OCI-LY7 (cell line): ENCODE measurements at regions not wholly inside any gene's neighbourhood (a gene's known extent, or its start where the extent isn't known, plus 50 kb on each side); places are given as distances from the start of the nearest gene placed in this dataset.

Experiments
- BruUV-seq: library from RNA; stranded (reverse); fragments of 400-500 nt; replicated peaks from 2 replicates; lab custom pipeline; 2021; lab: Mats Ljungman, UMichigan
- CTCF ChIA-PET: fragments of 300-600 bp; sonication (Branson Sonifier 250); formaldehyde crosslinking; loops from one replicate; lab custom pipeline; 2022; ENCODE audit warnings: antibody characterized with exemption; ENCODE audit not compliant: unreplicated experiment; lab: Charles Lee
- POLR2A ChIA-PET: fragments of 300-600 bp; sonication (Branson Sonifier 250); formaldehyde crosslinking; loops from one replicate; lab custom pipeline; 2022; ENCODE audit warnings: antibody characterized with exemption; lab: Charles Lee
- DNase-seq: peaks from one replicate; pipeline ENCODE4 v3.0.0-alpha.2; 2015; ENCODE audit warnings: low spot score
- H2AFZ ChIP-seq: fragments of 200-600 bp; sonication (generic), shearing (Covaris generic); 2 replicates; pipeline ENCODE4 v1.6.1; 2014; ENCODE audit warnings: mild to moderate bottlenecking, antibody characterized with exemption, low read length, moderate library complexity
- H3K27ac ChIP-seq: fragments of 200-600 bp; sonication (generic); 2 replicates; pipeline ENCODE4 v1.5.1; 2014; ENCODE audit warnings: mixed run types, low read depth, mild to moderate bottlenecking, moderate library complexity, low read length, inconsistent platforms; ENCODE audit not compliant: poor library complexity, severe bottlenecking
- H3K36me3 ChIP-seq: fragments of 200-600 bp; sonication (generic); 2 replicates; pipeline ENCODE4 v1.6.1; 2014; ENCODE audit warnings: mild to moderate bottlenecking, antibody characterized with exemption, low read length, moderate library complexity, mixed read lengths; ENCODE audit not compliant: insufficient read depth
- H3K4me1 ChIP-seq: fragments of 200-600 bp; sonication (generic); 2 replicates; pipeline ENCODE4 v1.5.1; 2014; ENCODE audit warnings: mild to moderate bottlenecking, low read length; ENCODE audit not compliant: insufficient read depth, poor library complexity, severe bottlenecking
- H3K4me2 ChIP-seq: fragments of 200-600 bp; sonication (generic); 2 replicates; pipeline ENCODE4 v1.6.1; 2014; ENCODE audit warnings: mild to moderate bottlenecking, low read length
- H3K4me3 ChIP-seq: fragments of 200-600 bp; sonication (generic); 2 replicates; pipeline ENCODE4 v1.5.1; 2014; ENCODE audit warnings: mild to moderate bottlenecking, low read depth, low read length; ENCODE audit not compliant: poor library complexity, severe bottlenecking
- H3K79me2 ChIP-seq: fragments of 200-600 bp; sonication (generic); 2 replicates; pipeline ENCODE4 v1.6.1; 2016; ENCODE audit warnings: low read depth, mild to moderate bottlenecking, low read length, moderate library complexity, mixed read lengths; ENCODE audit not compliant: insufficient read depth
- H3K9me2 ChIP-seq: fragments of 200-600 bp; sonication (generic); 2 replicates; pipeline ENCODE4 v1.6.1; 2016; ENCODE audit warnings: mild to moderate bottlenecking, low read length, mixed read lengths; ENCODE audit not compliant: insufficient read depth
- H3K9me3 ChIP-seq: fragments of 200-600 bp; sonication (generic); 2 replicates; pipeline ENCODE4 v1.6.1; 2014; ENCODE audit warnings: mild to moderate bottlenecking, mixed run types, low read length, mixed read lengths
- H4K20me1 ChIP-seq: fragments of 200-600 bp; sonication (generic); 2 replicates; pipeline ENCODE4 v1.6.1; 2014; ENCODE audit warnings: mild to moderate bottlenecking, antibody characterized with exemption, low read length, moderate library complexity, mixed read lengths; ENCODE audit not compliant: insufficient read depth
- CTCF ChIP-seq: fragments of 200-600 bp; sonication (generic); conservative IDR thresholded peaks from 2 replicates; pipeline ENCODE4 v1.5.1; 2014; ENCODE audit warnings: mild to moderate bottlenecking, antibody characterized with exemption, low read length, moderate library complexity, mixed read lengths
- EZH2phosphoT487 ChIP-seq: fragments of 200-600 bp; sonication (generic); IDR thresholded peaks from 2 replicates; pipeline ENCODE4 v1.6.1; 2018; ENCODE audit warnings: low read depth, borderline replicate concordance, mild to moderate bottlenecking, mixed run types, antibody characterized with exemption, low read length, moderate library complexity, mixed read lengths
- intact Hi-C: fragments of 100-400 bp; cut with micrococcal nuclease; formaldehyde crosslinking; loops from one replicate; pipeline ENCODE4 v1.10.0; 2022; ENCODE audit not compliant: unreplicated experiment

GRCh38 chr2:120856421-120856862, 120.8 kb downstream of the GLI2 start:
- ChIA-PET POLR2A (no interaction called here), CTCF (no interaction called here)
- Histone ChIP-seq H3K79me2 (no peaks in the 10 kb centered on the region), H3K4me2 (no peak overlapping the region), H3K36me3 (no peaks in the 10 kb centered on the region), H3K4me1 (no peaks in the 10 kb centered on the region), H3K4me3 (no peak overlapping the region), H3K9me2 (no peaks in the 10 kb centered on the region), H3K9me3 (no peaks in the 10 kb centered on the region), H4K20me1 (no peaks in the 10 kb centered on the region; the same call in 1 of the 2 replicates), H3K27ac (no peak overlapping the region), H2AFZ (no peak overlapping the region)
- DNase-seq, result no peak
- intact Hi-C loops, result no loop called here
- TF ChIP-seq EZH2phosphoT487 (no peak), CTCF (no peak)
- BruUV-seq, result no TSS peak

GRCh38 chr2:120857422-120857821, 121.8 kb downstream of the GLI2 start:
- intact Hi-C loops, result no loop called here
- no TSS peak for BruUV-seq
- Histone ChIP-seq H3K36me3 (no peaks in the 10 kb centered on the region), H3K4me2 (no peak overlapping the region), H3K4me1 (no peaks in the 10 kb centered on the region), H3K79me2 (no peaks in the 10 kb centered on the region), H3K9me3 (no peaks in the 10 kb centered on the region), H3K27ac (no peak overlapping the region), H2AFZ (no peak overlapping the region), H4K20me1 (no peaks in the 10 kb centered on the region), H3K9me2 (no peaks in the 10 kb centered on the region), H3K4me3 (no peak overlapping the region)
- ChIA-PET CTCF (no interaction called here), POLR2A (no interaction called here)
- TF ChIP-seq CTCF, result no peak
- no peak for TF ChIP-seq EZH2phosphoT487
- no peak for DNase-seq

- CTCF ChIA-PET, result no interaction called here
- TF ChIP-seq EZH2phosphoT487 (no peak), CTCF (no peak)
Observed at GRCh38 chr2:120857931-120858330, 122.3 kb downstream of the GLI2 start.

More at GRCh38 chr2:120857931-120858330, 122.3 kb downstream of the GLI2 start:
- H2AFZ ChIP-seq, result no peak overlapping the region
- H3K9me3 ChIP-seq, result no peaks in the 10 kb centered on the region
- no peaks in the 10 kb centered on the region for H3K4me1 ChIP-seq
- intact Hi-C loops, result no loop called here
- no peak overlapping the region for H3K27ac ChIP-seq
- DNase-seq, result no peak
- no peaks in the 10 kb centered on the region for H3K79me2 ChIP-seq
- POLR2A ChIA-PET, result no interaction called here
- H3K4me3 ChIP-seq, result no peak overlapping the region
- H3K36me3 ChIP-seq, result no peaks in the 10 kb centered on the region
- no TSS peak for BruUV-seq
- no peaks in the 10 kb centered on the region for H4K20me1 ChIP-seq
- no peak overlapping the region for H3K4me2 ChIP-seq
- no peaks in the 10 kb centered on the region for H3K9me2 ChIP-seq
